ENCODE measurements at regions not wholly inside any gene's neighbourhood (a gene's known extent, or its start where the extent isn't known, plus 50 kb on each side); places are given as distances from the start of the nearest gene placed in this dataset.

- TF ChIP-seq CTCF (IDR thresholded peaks at IDR 0.05 in 2 of 3, conservative IDR thresholded peaks at IDR 0.05 in 1 of 3; ENCODE audit: borderline replicate concordance in 1 of 3, insufficient read depth in 1 of 3, low read depth in 2 of 3, low read length in 2 of 3) (no peak), EZH2 (IDR thresholded peaks at IDR 0.05) (no peak), POLR2AphosphoS5 (IDR thresholded peaks at IDR 0.05; ENCODE audit: low read depth, low read length) (no peak), MAX (IDR thresholded peaks at IDR 0.05) (no peak)
These were observed 111.2 kb downstream of the NOC3L start for GRCh38 chr10:94251568-94251967.
